ENCODE measurements at regions not wholly inside any gene's neighbourhood (a gene's known extent, or its start where the extent isn't known, plus 50 kb on each side); places are given as distances from the start of the nearest gene placed in this dataset.
A peak's percentile ranks its signal among the peaks of the same experiment; 100 is the strongest.
"Not testable (repeated sequence)": the region's sequence is repeated elsewhere in the genome, so short reads cannot be mapped to it uniquely, and the experiment has no call there.

GRCh38 chr15:93940226-93940625 lies 291.1 kb upstream of the MCTP2 start:
- no peak for TF ChIP-seq CTCF (IDR thresholded peaks at IDR 0.05; ENCODE audit: insufficient read depth, low read length)
- no peak for DNase-seq (ENCODE audit: low read depth)
- H3K4me3 ChIP-seq (ENCODE audit: low read depth, low read length): no peak overlapping the region

GRCh38 chr15:93932164-93932776 lies 299.1 kb upstream of the MCTP2 start:
- no peak for DNase-seq (ENCODE audit: low read depth)
- no peak for TF ChIP-seq CTCF (IDR thresholded peaks at IDR 0.05; ENCODE audit: insufficient read depth, low read length)
- H3K4me3 ChIP-seq (ENCODE audit: low read depth, low read length): no peak overlapping the region

GRCh38 chr15:93929375-93930094 lies 301.8 kb upstream of the MCTP2 start:
- peak; percentile 98 for DNase-seq (ENCODE audit: low read depth)
- H3K4me3 ChIP-seq (ENCODE audit: low read depth, low read length): no peak overlapping the region
- no peak for TF ChIP-seq CTCF (IDR thresholded peaks at IDR 0.05; ENCODE audit: insufficient read depth, low read length)

- no peak for TF ChIP-seq CTCF (IDR thresholded peaks at IDR 0.05; ENCODE audit: insufficient read depth, low read length)
- DNase-seq (ENCODE audit: low read depth): no peak
- H3K4me3 ChIP-seq (ENCODE audit: low read depth, low read length): no peak overlapping the region
These were observed 311.2 kb upstream of the MCTP2 start for GRCh38 chr15:93920204-93920603.

GRCh38 chr15:93918801-93919200 lies 312.6 kb upstream of the MCTP2 start:
- not testable (repeated sequence) for DNase-seq (ENCODE audit: low read depth); H3K4me3 ChIP-seq (ENCODE audit: low read depth, low read length)

GRCh38 chr15:93917181-93917580 lies 314.2 kb upstream of the MCTP2 start:
- TF ChIP-seq CTCF (IDR thresholded peaks at IDR 0.05; ENCODE audit: insufficient read depth, low read length): no peak
- no peak for DNase-seq (ENCODE audit: low read depth)
- H3K4me3 ChIP-seq (ENCODE audit: low read depth, low read length): no peak overlapping the region

- no peak for DNase-seq (ENCODE audit: low read depth)
- no peak overlapping the region for H3K4me3 ChIP-seq (ENCODE audit: low read depth, low read length)
- no peak for TF ChIP-seq CTCF (IDR thresholded peaks at IDR 0.05; ENCODE audit: insufficient read depth, low read length)
These were observed 317.5 kb upstream of the MCTP2 start for GRCh38 chr15:93913871-93914270.
